HL-60 (cell line): ENCODE measurements at regions not wholly inside any gene's neighbourhood (a gene's known extent, or its start where the extent isn't known, plus 50 kb on each side); places are given as distances from the start of the nearest gene placed in this dataset.

Experiments
- GABPA ChIP-seq: IDR thresholded peaks from 2 replicates; pipeline ENCODE4 v1.6.1; 2012; ENCODE audit warnings: low read depth
- POLR2AphosphoS5 ChIP-seq: IDR thresholded peaks from 2 replicates; pipeline ENCODE4 v1.6.1; 2012; ENCODE audit warnings: low read depth
- SPI1 ChIP-seq: IDR thresholded peaks from 2 replicates; pipeline ENCODE4 v1.6.1; 2012; ENCODE audit warnings: low read depth, mild to moderate bottlenecking, borderline replicate concordance
- TF ChIP-seq, protein P1 (sequence below): IDR thresholded peaks from one replicate; pipeline ENCODE4 v1.5.1; 2011; ENCODE audit warnings: low read length, control low read depth, inconsistent platforms; ENCODE audit not compliant: insufficient read depth
- TF ChIP-seq, protein P2 (sequence below): IDR thresholded peaks from 2 replicates; pipeline ENCODE4 v1.6.1; 2012; ENCODE audit warnings: low read depth; ENCODE audit not compliant: insufficient replicate concordance

DNA sequence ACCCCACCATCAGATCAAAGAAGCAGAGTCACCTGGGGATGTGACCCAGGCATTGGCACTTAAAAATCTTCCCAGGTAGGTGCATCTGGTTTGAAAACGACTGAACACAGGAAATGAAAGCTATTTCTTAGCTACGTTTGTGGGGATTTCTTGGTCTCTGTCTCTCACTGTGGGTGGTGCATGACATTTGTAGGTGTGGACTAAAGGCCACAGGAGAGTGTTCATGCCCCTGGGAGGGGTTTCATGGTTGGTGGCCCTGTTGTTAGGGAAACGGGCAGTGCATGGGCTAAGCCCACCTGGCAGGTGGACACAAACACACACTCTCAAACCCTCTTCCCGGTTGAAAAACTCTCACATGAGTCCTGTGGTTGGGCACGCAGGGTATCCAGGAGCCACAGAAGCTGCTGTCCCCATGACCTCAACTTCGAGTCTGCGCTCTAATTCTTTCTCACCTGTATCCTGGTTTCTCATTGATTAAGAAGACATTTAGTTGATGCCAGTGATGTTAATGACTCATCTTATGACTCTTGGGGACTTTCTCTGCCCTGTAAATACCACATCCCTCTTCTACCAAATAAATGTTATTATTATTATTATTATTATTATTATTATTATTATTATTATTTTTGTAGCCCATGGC lies 119.4 kb downstream of the MRPS6 start:
- TF ChIP-seq, protein P1, sequence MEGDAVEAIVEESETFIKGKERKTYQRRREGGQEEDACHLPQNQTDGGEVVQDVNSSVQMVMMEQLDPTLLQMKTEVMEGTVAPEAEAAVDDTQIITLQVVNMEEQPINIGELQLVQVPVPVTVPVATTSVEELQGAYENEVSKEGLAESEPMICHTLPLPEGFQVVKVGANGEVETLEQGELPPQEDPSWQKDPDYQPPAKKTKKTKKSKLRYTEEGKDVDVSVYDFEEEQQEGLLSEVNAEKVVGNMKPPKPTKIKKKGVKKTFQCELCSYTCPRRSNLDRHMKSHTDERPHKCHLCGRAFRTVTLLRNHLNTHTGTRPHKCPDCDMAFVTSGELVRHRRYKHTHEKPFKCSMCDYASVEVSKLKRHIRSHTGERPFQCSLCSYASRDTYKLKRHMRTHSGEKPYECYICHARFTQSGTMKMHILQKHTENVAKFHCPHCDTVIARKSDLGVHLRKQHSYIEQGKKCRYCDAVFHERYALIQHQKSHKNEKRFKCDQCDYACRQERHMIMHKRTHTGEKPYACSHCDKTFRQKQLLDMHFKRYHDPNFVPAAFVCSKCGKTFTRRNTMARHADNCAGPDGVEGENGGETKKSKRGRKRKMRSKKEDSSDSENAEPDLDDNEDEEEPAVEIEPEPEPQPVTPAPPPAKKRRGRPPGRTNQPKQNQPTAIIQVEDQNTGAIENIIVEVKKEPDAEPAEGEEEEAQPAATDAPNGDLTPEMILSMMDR: no peak
- TF ChIP-seq POLR2AphosphoS5 (no peak), GABPA (no peak), SPI1 (no peak)
- TF ChIP-seq, protein P2, sequence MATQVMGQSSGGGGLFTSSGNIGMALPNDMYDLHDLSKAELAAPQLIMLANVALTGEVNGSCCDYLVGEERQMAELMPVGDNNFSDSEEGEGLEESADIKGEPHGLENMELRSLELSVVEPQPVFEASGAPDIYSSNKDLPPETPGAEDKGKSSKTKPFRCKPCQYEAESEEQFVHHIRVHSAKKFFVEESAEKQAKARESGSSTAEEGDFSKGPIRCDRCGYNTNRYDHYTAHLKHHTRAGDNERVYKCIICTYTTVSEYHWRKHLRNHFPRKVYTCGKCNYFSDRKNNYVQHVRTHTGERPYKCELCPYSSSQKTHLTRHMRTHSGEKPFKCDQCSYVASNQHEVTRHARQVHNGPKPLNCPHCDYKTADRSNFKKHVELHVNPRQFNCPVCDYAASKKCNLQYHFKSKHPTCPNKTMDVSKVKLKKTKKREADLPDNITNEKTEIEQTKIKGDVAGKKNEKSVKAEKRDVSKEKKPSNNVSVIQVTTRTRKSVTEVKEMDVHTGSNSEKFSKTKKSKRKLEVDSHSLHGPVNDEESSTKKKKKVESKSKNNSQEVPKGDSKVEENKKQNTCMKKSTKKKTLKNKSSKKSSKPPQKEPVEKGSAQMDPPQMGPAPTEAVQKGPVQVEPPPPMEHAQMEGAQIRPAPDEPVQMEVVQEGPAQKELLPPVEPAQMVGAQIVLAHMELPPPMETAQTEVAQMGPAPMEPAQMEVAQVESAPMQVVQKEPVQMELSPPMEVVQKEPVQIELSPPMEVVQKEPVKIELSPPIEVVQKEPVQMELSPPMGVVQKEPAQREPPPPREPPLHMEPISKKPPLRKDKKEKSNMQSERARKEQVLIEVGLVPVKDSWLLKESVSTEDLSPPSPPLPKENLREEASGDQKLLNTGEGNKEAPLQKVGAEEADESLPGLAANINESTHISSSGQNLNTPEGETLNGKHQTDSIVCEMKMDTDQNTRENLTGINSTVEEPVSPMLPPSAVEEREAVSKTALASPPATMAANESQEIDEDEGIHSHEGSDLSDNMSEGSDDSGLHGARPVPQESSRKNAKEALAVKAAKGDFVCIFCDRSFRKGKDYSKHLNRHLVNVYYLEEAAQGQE: no peak
